GM23338 (cell line): ENCODE measurements at regions not wholly inside any gene's neighbourhood (a gene's known extent, or its start where the extent isn't known, plus 50 kb on each side); places are given as distances from the start of the nearest gene placed in this dataset.

ENCODE experiments used
- ATAC-seq: fragments of 200-7000 bp; cut with Tn5 transposase; 3 replicates; pipeline ENCODE4 v1.9.1; 2020
- DNase-seq: peaks from one replicate; pipeline ENCODE4 v3.0.0-alpha.2; 2015; ENCODE audit warnings: low spot score
- H2AFZ ChIP-seq: fragments of 200-600 bp; sonication (generic); 2 replicates; pipeline ENCODE4 v1.8.0; 2016; ENCODE audit warnings: antibody characterized with exemption, mild to moderate bottlenecking, moderate library complexity
- H3F3A ChIP-seq: fragments of 200-600 bp; sonication (generic); replicated peaks from 2 replicates; pipeline ENCODE4 v1.8.0; 2017; ENCODE audit warnings: antibody characterized with exemption, mixed run types, low read depth
- H3K27ac ChIP-seq: fragments of 200-600 bp; sonication (generic); 2 replicates; pipeline ENCODE4 v1.6.1; 2016; ENCODE audit warnings: low read depth
- H3K27me3 ChIP-seq: fragments of 200-600 bp; sonication (generic); 2 replicates; pipeline ENCODE4 v1.8.0; 2016; ENCODE audit warnings: mild to moderate bottlenecking, mixed run types, moderate library complexity; ENCODE audit not compliant: insufficient read depth
- H3K36me3 ChIP-seq: fragments of 200-600 bp; sonication (generic); 2 replicates; pipeline ENCODE4 v1.8.0; 2016; ENCODE audit warnings: mild to moderate bottlenecking; ENCODE audit not compliant: insufficient read depth
- H3K4me1 ChIP-seq: fragments of 200-600 bp; sonication (generic); 2 replicates; pipeline ENCODE4 v1.8.0; 2016; ENCODE audit warnings: mild to moderate bottlenecking, moderate library complexity; ENCODE audit not compliant: insufficient read depth
- H3K4me2 ChIP-seq: fragments of 200-600 bp; sonication (generic); 2 replicates; pipeline ENCODE4 v1.7.1; 2017; ENCODE audit warnings: mixed run types
- H3K4me3 ChIP-seq: fragments of 200-600 bp; sonication (generic); 2 replicates; pipeline ENCODE4 v1.6.1; 2016; ENCODE audit warnings: mixed run types
- H3K79me2 ChIP-seq: fragments of 200-600 bp; sonication (generic); replicated peaks from 2 replicates; pipeline ENCODE4 v1.8.0; 2017; ENCODE audit warnings: mild to moderate bottlenecking; ENCODE audit not compliant: insufficient read depth
- H3K9me2 ChIP-seq: fragments of 200-600 bp; sonication (generic); 2 replicates; pipeline ENCODE4 v1.8.0; 2017; ENCODE audit not compliant: insufficient read depth
- H4K20me1 ChIP-seq: fragments of 200-600 bp; sonication (generic); replicated peaks from 2 replicates; pipeline ENCODE4 v1.8.0; 2017; ENCODE audit warnings: mild to moderate bottlenecking; ENCODE audit not compliant: insufficient read depth
- H3K27ac Mint-ChIP-seq: 2 replicates; pipeline ENCODE4 v1.8.0; 2020; ENCODE audit warnings: inconsistent platforms, mild to moderate bottlenecking, moderate library complexity, mixed read lengths
- H3K27me3 Mint-ChIP-seq: 3 replicates; pipeline ENCODE4 v1.8.0; 2022; ENCODE audit warnings: low read depth, mild to moderate bottlenecking, moderate library complexity, mixed read lengths, inconsistent platforms; ENCODE audit not compliant: insufficient read depth, poor library complexity
- H3K36me3 Mint-ChIP-seq: 3 replicates; pipeline ENCODE4 v1.8.0; 2021; ENCODE audit warnings: low read depth, mild to moderate bottlenecking, inconsistent platforms, moderate library complexity, mixed read lengths
- H3K4me1 Mint-ChIP-seq: 3 replicates; pipeline ENCODE4 v1.8.0; 2020; ENCODE audit warnings: mild to moderate bottlenecking, inconsistent platforms, mixed read lengths
- H3K4me3 Mint-ChIP-seq: 3 replicates; pipeline ENCODE4 v1.8.0; 2021; ENCODE audit warnings: moderate library complexity, mild to moderate bottlenecking, inconsistent platforms, mixed read lengths
- H3K9me3 Mint-ChIP-seq: 3 replicates; pipeline ENCODE4 v1.8.0; 2020; ENCODE audit warnings: moderate library complexity, mild to moderate bottlenecking, inconsistent platforms, mixed read lengths
- CREB1 ChIP-seq: fragments of 250-450 bp; sonication (Bioruptor Pico); IDR thresholded peaks from 2 replicates; pipeline ENCODE4 v1.5.0; 2020; ENCODE audit warnings: low read depth, mild to moderate bottlenecking, moderate library complexity
- STAT1 ChIP-seq: IDR thresholded peaks from one replicate; pipeline ENCODE4 v1.6.1; 2016; ENCODE audit warnings: antibody characterized with exemption; ENCODE audit not compliant: unreplicated experiment
- ZNF114 ChIP-seq: fragments of 250-450 bp; sonication (Bioruptor Pico); IDR thresholded peaks from 2 replicates; pipeline ENCODE4 v1.5.0; 2020; ENCODE audit warnings: mild to moderate bottlenecking, moderate library complexity
- ZNF331 ChIP-seq: fragments of 250-450 bp; sonication (Bioruptor Pico); IDR thresholded peaks from 2 replicates; pipeline ENCODE4 v1.5.0; 2020; ENCODE audit warnings: low read depth, mild to moderate bottlenecking, moderate library complexity
- ZNF462 ChIP-seq: fragments of 250-450 bp; sonication (Bioruptor Pico); IDR thresholded peaks from 2 replicates; pipeline ENCODE4 v1.5.0; 2020; ENCODE audit warnings: mild to moderate bottlenecking, moderate library complexity
- TF ChIP-seq, protein P1 (sequence below), 2 experiments: fragments of 200-600 bp in 1 of 2; sonication (generic) in 1 of 2; conservative IDR thresholded peaks; 2 replicates each; pipeline versions ENCODE4 v1.5.1 to v1.6.1; 2016 to 2017; ENCODE audit warnings: antibody characterized with exemption in 2 of 2, low read depth in 2 of 2, mild to moderate bottlenecking in 2 of 2, moderate library complexity in 1 of 2
- TF ChIP-seq, protein P2 (sequence below): IDR thresholded peaks from 2 replicates; pipeline ENCODE4 v1.6.1; 2016; ENCODE audit warnings: antibody characterized with exemption

- no peak for TF ChIP-seq ZNF462 (CRISPR knock-in tag)
- TF ChIP-seq STAT1, result no peak
Measured at GRCh38 chr4:152234571-152234970, 301.3 kb downstream of the FBXW7 start (continued).

- H4K20me1 ChIP-seq, result no peaks in the 10 kb centered on the region
- DNase-seq (no peak), ATAC-seq (no peak)
- H2AFZ ChIP-seq, result no peak overlapping the region
- H3K9me2 ChIP-seq, result peaks cover 6% of the 10 kb centered on the region; the same call in 1 of the 2 replicates
- H3K4me1 ChIP-seq, result peaks cover 3% of the 10 kb centered on the region
- Mint-ChIP-seq H3K4me1 (peaks cover 14% of the 10 kb centered on the region), H3K27me3 (no peaks in the 10 kb centered on the region), H3K9me3 (peaks cover 20% of the 10 kb centered on the region), H3K4me3 (no peak overlapping the region), H3K27ac (no peak overlapping the region), H3K36me3 (peaks cover 10% of the 10 kb centered on the region)
- no peaks in the 10 kb centered on the region for H3K36me3 ChIP-seq
- H3F3A ChIP-seq, result no peaks in the 10 kb centered on the region
- H3K4me3 ChIP-seq, result no peak overlapping the region
- no peak overlapping the region; the same call in 1 of the 2 replicates for H3K27ac ChIP-seq
- no peaks in the 10 kb centered on the region for H3K27me3 ChIP-seq
- no peak overlapping the region for H3K4me2 ChIP-seq
- no peaks in the 10 kb centered on the region for H3K79me2 ChIP-seq
- TF ChIP-seq ZNF114 (CRISPR knock-in tag) (no peak), ZNF331 (CRISPR knock-in tag) (no peak), CREB1 (CRISPR knock-in tag) (no peak), ZNF462 (CRISPR knock-in tag) (no peak)
- TF ChIP-seq, protein P1, sequence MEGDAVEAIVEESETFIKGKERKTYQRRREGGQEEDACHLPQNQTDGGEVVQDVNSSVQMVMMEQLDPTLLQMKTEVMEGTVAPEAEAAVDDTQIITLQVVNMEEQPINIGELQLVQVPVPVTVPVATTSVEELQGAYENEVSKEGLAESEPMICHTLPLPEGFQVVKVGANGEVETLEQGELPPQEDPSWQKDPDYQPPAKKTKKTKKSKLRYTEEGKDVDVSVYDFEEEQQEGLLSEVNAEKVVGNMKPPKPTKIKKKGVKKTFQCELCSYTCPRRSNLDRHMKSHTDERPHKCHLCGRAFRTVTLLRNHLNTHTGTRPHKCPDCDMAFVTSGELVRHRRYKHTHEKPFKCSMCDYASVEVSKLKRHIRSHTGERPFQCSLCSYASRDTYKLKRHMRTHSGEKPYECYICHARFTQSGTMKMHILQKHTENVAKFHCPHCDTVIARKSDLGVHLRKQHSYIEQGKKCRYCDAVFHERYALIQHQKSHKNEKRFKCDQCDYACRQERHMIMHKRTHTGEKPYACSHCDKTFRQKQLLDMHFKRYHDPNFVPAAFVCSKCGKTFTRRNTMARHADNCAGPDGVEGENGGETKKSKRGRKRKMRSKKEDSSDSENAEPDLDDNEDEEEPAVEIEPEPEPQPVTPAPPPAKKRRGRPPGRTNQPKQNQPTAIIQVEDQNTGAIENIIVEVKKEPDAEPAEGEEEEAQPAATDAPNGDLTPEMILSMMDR (conservative IDR thresholded peaks at IDR 0.05; ENCODE audit: low read depth in 2 of 2), result no peak
- TF ChIP-seq, protein P2, sequence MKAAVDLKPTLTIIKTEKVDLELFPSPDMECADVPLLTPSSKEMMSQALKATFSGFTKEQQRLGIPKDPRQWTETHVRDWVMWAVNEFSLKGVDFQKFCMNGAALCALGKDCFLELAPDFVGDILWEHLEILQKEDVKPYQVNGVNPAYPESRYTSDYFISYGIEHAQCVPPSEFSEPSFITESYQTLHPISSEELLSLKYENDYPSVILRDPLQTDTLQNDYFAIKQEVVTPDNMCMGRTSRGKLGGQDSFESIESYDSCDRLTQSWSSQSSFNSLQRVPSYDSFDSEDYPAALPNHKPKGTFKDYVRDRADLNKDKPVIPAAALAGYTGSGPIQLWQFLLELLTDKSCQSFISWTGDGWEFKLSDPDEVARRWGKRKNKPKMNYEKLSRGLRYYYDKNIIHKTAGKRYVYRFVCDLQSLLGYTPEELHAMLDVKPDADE, result no peak
Measured at GRCh38 chr4:152232271-152232670, 303.6 kb downstream of the FBXW7 start.
